Astrocyte of the cerebellum (primary cell): ENCODE measurements at regions not wholly inside any gene's neighbourhood (a gene's known extent, or its start where the extent isn't known, plus 50 kb on each side); places are given as distances from the start of the nearest gene placed in this dataset.

ENCODE experiments used
- DNase-seq: peaks from one replicate; pipeline ENCODE4 v3.0.0-alpha.2; 2011; ENCODE audit warnings: low read depth
- H3K4me3 ChIP-seq: 2 replicates; pipeline ENCODE4 v1.5.1; 2011; ENCODE audit warnings: mild to moderate bottlenecking, low read depth, low read length, moderate library complexity
- CTCF ChIP-seq: IDR thresholded peaks from 2 replicates; pipeline ENCODE4 v1.5.1; 2012; ENCODE audit warnings: low read length, low read depth, moderate library complexity, mild to moderate bottlenecking; ENCODE audit errors: missing control alignments
- in situ Hi-C: cut with HindIII; loops from 2 replicates; pipeline ENCODE4 v1.10.0; 2017; ENCODE audit warnings: low sequenced_read_pairs

DNA sequence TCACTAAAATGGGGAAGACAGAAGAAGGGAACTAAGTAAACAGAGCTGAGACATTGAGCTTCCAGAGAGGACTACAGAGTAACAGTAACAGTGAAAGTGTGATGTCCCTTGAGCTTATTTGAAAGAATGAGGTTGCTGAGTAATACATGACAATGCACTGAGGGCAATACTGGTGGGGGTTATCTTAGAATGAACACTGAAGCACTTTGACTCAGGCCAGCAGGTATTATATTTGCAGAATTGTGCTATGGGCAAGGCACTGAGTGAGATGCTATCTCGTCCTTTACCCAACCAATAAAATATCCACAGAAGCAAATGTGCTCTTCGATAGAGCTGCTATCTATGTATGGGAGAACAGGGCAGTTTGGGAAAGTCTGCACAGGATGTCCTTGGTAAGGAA, 133.2 kb downstream of the DISP1 start:
- TF ChIP-seq CTCF: no peak
- no peak overlapping the region for H3K4me3 ChIP-seq
- no peak for DNase-seq
- in situ Hi-C loops: no loop called here

- TF ChIP-seq CTCF: no peak
- no peak for DNase-seq
- no peak overlapping the region for H3K4me3 ChIP-seq
- in situ Hi-C loops: no loop called here
These were observed 136.1 kb downstream of the DISP1 start for GRCh38 chr1:222950892-222951291.

DNA sequence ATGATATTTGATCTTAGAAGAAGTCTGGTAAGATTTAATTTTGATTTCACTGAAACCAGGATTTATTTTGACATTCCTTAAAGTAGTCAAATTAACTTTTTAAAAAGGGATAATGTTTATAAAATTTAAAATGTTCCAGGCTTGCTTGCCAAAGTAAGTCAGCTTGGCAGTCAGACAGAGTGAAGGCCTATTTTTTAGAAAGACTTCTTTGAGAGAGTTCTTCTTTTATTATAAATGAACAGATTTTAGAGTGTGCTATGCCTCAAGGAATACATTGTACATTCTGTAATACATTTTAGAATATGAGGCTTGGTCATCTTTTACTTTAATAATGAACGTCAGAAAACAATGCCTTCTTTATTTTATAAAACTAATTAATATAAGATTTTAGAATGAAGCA, 138.7 kb downstream of the DISP1 start:
- no peak for DNase-seq
- TF ChIP-seq CTCF: no peak
- H3K4me3 ChIP-seq: no peak overlapping the region
- in situ Hi-C loops: no loop called here

- H3K4me3 ChIP-seq: no peak overlapping the region
- in situ Hi-C loops: no loop called here
- DNase-seq: no peak
- no peak for TF ChIP-seq CTCF
These were observed 141.1 kb downstream of the DISP1 start for GRCh38 chr1:222955964-222956363.

GRCh38 chr1:222956601-222957000, 141.8 kb downstream of the DISP1 start:
- no peak for TF ChIP-seq CTCF
- in situ Hi-C loops: no loop called here
- no peak for DNase-seq
- no peak overlapping the region for H3K4me3 ChIP-seq

GRCh38 chr1:222967466-222968240, 152.8 kb downstream of the DISP1 start:
- no peak for TF ChIP-seq CTCF
- H3K4me3 ChIP-seq: no peak overlapping the region
- in situ Hi-C loops: no loop called here

More at GRCh38 chr1:222967466-222968240, 152.8 kb downstream of the DISP1 start:
- DNase-seq: no peak
